ENCODE measurements at regions not wholly inside any gene's neighbourhood (a gene's known extent, or its start where the extent isn't known, plus 50 kb on each side); places are given as distances from the start of the nearest gene placed in this dataset.

- Mint-ChIP-seq H3K27ac (ENCODE audit: unreplicated experiment) (no peak overlapping the region), H3K4me3 (ENCODE audit: unreplicated experiment) (no peak overlapping the region), H3K9me3 (ENCODE audit: unreplicated experiment) (peaks cover 2% of the 10 kb centered on the region), H3K4me1 (ENCODE audit: low read depth, unreplicated experiment) (peaks cover 2% of the 10 kb centered on the region), H3K36me3 (ENCODE audit: low read depth, unreplicated experiment) (no peaks in the 10 kb centered on the region), H3K27me3 (ENCODE audit: low read depth, unreplicated experiment) (peaks cover 11% of the 10 kb centered on the region)
- no peak overlapping the region for H3K4me3 ChIP-seq (ENCODE audit: insufficient read depth, low read depth, low read length)
- H3K27ac ChIP-seq (ENCODE audit: low read depth, low read length): no peak overlapping the region
- H4K20me1 ChIP-seq (ENCODE audit: insufficient read depth, low read length): no peaks in the 10 kb centered on the region
- no peak overlapping the region for H2AFZ ChIP-seq (ENCODE audit: low read depth, low read length)
- H3K79me2 ChIP-seq (ENCODE audit: insufficient read depth, low read length): no peaks in the 10 kb centered on the region
- DNase-seq (ENCODE audit: low read depth) (no peak), FAIRE-seq (no peak)
- no peak for TF ChIP-seq EZH2 (IDR thresholded peaks at IDR 0.05; ENCODE audit: insufficient read depth, low read length)
- TF ChIP-seq CTCF (IDR thresholded peaks at IDR 0.05; ENCODE audit: insufficient read depth, low read depth, low read length): no peak
- H3K9ac ChIP-seq (ENCODE audit: low read length): no peak overlapping the region
- H3K4me2 ChIP-seq (ENCODE audit: low read length): no peak overlapping the region
- H3K27me3 ChIP-seq (ENCODE audit: insufficient read depth, low read length): no peaks in the 10 kb centered on the region
- H3K9me3 ChIP-seq (ENCODE audit: insufficient read depth, low read depth, low read length): no peaks in the 10 kb centered on the region
- no peaks in the 10 kb centered on the region for H3K36me3 ChIP-seq (ENCODE audit: insufficient read depth, low read length)
- no peaks in the 10 kb centered on the region for H3K4me1 ChIP-seq (ENCODE audit: insufficient read depth, low read length)
Measured at GRCh38 chr1:29958271-29958670, 721.9 kb downstream of the PTPRU start.

GRCh38 chr1:29956349-29957030, 720.2 kb downstream of the PTPRU start:
- Histone ChIP-seq H3K9me3 (ENCODE audit: insufficient read depth, low read depth, low read length) (no peaks in the 10 kb centered on the region), H3K79me2 (ENCODE audit: insufficient read depth, low read length) (no peaks in the 10 kb centered on the region), H3K4me3 (ENCODE audit: insufficient read depth, low read depth, low read length) (no peak overlapping the region), H3K9ac (ENCODE audit: low read length) (no peak overlapping the region), H3K27ac (ENCODE audit: low read depth, low read length) (no peak overlapping the region), H3K27me3 (ENCODE audit: insufficient read depth, low read length) (no peaks in the 10 kb centered on the region), H4K20me1 (ENCODE audit: insufficient read depth, low read length) (no peaks in the 10 kb centered on the region), H2AFZ (ENCODE audit: low read depth, low read length) (no peak overlapping the region), H3K4me1 (ENCODE audit: insufficient read depth, low read length) (no peaks in the 10 kb centered on the region), H3K4me2 (ENCODE audit: low read length) (no peak overlapping the region), H3K36me3 (ENCODE audit: insufficient read depth, low read length) (no peaks in the 10 kb centered on the region)
- no peak overlapping the region for H3K27ac Mint-ChIP-seq (ENCODE audit: unreplicated experiment)
- H3K9me3 Mint-ChIP-seq (ENCODE audit: unreplicated experiment): peaks cover 2% of the 10 kb centered on the region
- TF ChIP-seq CTCF (IDR thresholded peaks at IDR 0.05; ENCODE audit: insufficient read depth, low read depth, low read length) (no peak), EZH2 (IDR thresholded peaks at IDR 0.05; ENCODE audit: insufficient read depth, low read length) (no peak)
- peaks cover 2% of the 10 kb centered on the region for H3K4me1 Mint-ChIP-seq (ENCODE audit: low read depth, unreplicated experiment)
- no peaks in the 10 kb centered on the region for H3K36me3 Mint-ChIP-seq (ENCODE audit: low read depth, unreplicated experiment)
- no peak for DNase-seq (ENCODE audit: low read depth)
- no peak for FAIRE-seq
- no peak overlapping the region for H3K4me3 Mint-ChIP-seq (ENCODE audit: unreplicated experiment)
- H3K27me3 Mint-ChIP-seq (ENCODE audit: low read depth, unreplicated experiment): peaks cover 11% of the 10 kb centered on the region

DNA sequence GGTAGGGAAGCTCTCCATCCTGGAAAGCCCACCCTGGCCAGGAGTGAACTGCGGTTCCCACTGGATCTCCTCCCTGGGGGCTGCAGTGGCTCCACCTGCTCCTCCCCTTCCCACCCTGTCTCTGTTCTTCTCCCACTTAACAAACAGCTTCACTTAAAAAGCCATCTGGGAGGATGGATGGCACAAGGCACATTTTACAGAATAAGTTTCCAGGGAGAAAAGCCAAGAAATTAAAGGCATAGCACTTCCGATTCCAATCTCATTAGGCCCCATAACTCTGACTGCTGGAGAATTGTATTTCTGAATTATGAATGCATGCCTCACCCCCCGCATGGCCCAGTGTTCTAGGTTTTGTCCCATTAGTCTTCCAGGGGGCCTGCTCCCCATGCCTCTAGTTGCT, 718.3 kb downstream of the PTPRU start:
- Histone ChIP-seq H4K20me1 (ENCODE audit: insufficient read depth, low read length) (no peaks in the 10 kb centered on the region), H3K4me2 (ENCODE audit: low read length) (no peak overlapping the region), H3K9ac (ENCODE audit: low read length) (no peak overlapping the region), H3K36me3 (ENCODE audit: insufficient read depth, low read length) (no peaks in the 10 kb centered on the region), H3K79me2 (ENCODE audit: insufficient read depth, low read length) (no peaks in the 10 kb centered on the region), H3K4me1 (ENCODE audit: insufficient read depth, low read length) (no peaks in the 10 kb centered on the region), H3K9me3 (ENCODE audit: insufficient read depth, low read depth, low read length) (no peaks in the 10 kb centered on the region), H3K4me3 (ENCODE audit: insufficient read depth, low read depth, low read length) (no peak overlapping the region), H2AFZ (ENCODE audit: low read depth, low read length) (no peak overlapping the region), H3K27ac (ENCODE audit: low read depth, low read length) (no peak overlapping the region), H3K27me3 (ENCODE audit: insufficient read depth, low read length) (no peaks in the 10 kb centered on the region)
- Mint-ChIP-seq H3K27me3 (ENCODE audit: low read depth, unreplicated experiment) (peaks cover 11% of the 10 kb centered on the region), H3K9me3 (ENCODE audit: unreplicated experiment) (peaks cover 4% of the 10 kb centered on the region), H3K27ac (ENCODE audit: unreplicated experiment) (no peak overlapping the region), H3K4me3 (ENCODE audit: unreplicated experiment) (no peak overlapping the region), H3K36me3 (ENCODE audit: low read depth, unreplicated experiment) (no peaks in the 10 kb centered on the region), H3K4me1 (ENCODE audit: low read depth, unreplicated experiment) (peaks cover 2% of the 10 kb centered on the region)
- DNase-seq (ENCODE audit: low read depth) (no peak), FAIRE-seq (no peak)
- TF ChIP-seq CTCF (IDR thresholded peaks at IDR 0.05; ENCODE audit: insufficient read depth, low read depth, low read length): no peak
- TF ChIP-seq EZH2 (IDR thresholded peaks at IDR 0.05; ENCODE audit: insufficient read depth, low read length): no peak
